ENCODE measurements at regions not wholly inside any gene's neighbourhood (a gene's known extent, or its start where the extent isn't known, plus 50 kb on each side); places are given as distances from the start of the nearest gene placed in this dataset.

GRCh38 chr13:87244256-87244890, 426.8 kb upstream of the SLITRK5 start:
- TF ChIP-seq REST (IDR thresholded peaks at IDR 0.05; ENCODE audit: low read depth) (no peak), TAF1 (IDR thresholded peaks at IDR 0.05; ENCODE audit: low read depth) (no peak), FOXM1 (IDR thresholded peaks at IDR 0.05; ENCODE audit: borderline replicate concordance, low read depth) (no peak), EP300 (IDR thresholded peaks at IDR 0.05; ENCODE audit: borderline replicate concordance) (no peak), TCF12 (IDR thresholded peaks at IDR 0.05; ENCODE audit: low read depth) (no peak), EGR1 (IDR thresholded peaks at IDR 0.05) (no peak), RAD21 (IDR thresholded peaks at IDR 0.05; ENCODE audit: low read depth) (no peak), MAX (IDR thresholded peaks at IDR 0.05) (no peak), CEBPB (IDR thresholded peaks at IDR 0.05) (no peak), NFIC (IDR thresholded peaks at IDR 0.05) (no peak), TEAD4 (IDR thresholded peaks at IDR 0.05) (no peak)

All from Ishikawa (cell line).